ENCODE measurements at regions not wholly inside any gene's neighbourhood (a gene's known extent, or its start where the extent isn't known, plus 50 kb on each side); places are given as distances from the start of the nearest gene placed in this dataset.

DNA sequence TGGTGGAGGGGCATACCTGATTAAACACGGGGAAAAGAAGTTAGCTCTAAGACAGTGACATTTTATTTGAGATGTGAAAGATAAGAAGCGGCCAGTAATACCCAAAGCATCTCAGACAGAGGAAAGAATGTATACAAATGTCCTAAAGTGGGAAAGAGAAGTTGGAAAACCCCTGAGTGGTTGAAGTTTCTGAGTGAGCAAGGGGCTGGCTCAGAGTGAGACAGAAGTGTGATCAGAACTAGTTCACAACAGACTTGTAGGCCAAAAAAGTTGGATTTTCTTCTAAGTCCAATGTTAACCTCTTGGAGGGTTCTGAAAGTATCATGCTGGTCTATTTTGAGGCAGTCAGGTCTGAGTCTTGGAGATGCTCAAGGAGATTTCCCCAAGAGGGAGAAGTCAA lies 608.7 kb downstream of the SOX6 start:
- Mint-ChIP-seq H3K36me3 (no peaks in the 10 kb centered on the region), H3K9me3 (peaks cover 4 to 7% of the 10 kb centered on the region in 2 donors), H3K27ac (no peak overlapping the region), H3K4me1 (no peaks in the 10 kb centered on the region), H3K4me3 (no peak overlapping the region), H3K27me3 (ENCODE audit: low read depth in 2 of 2) (peaks cover 0 to 2% of the 10 kb centered on the region in 2 donors)
- no peaks in the 10 kb centered on the region for H3K9me3 ChIP-seq (ENCODE audit: control insufficient read depth, insufficient read depth, low read length)
- no peak overlapping the region for H3K27ac ChIP-seq (ENCODE audit: low read length)
- WGBS (ENCODE audit: insufficient coverage): 82% methylated on average over 2 of the region's 2 CpGs
- H3K4me3 ChIP-seq (ENCODE audit: low read length): no peak overlapping the region
- no peak for DNase-seq
- ATAC-seq: no peak
- H3K36me3 ChIP-seq (ENCODE audit: control insufficient read depth, insufficient read depth, low read length): no peaks in the 10 kb centered on the region
- TF ChIP-seq CTCF (IDR thresholded peaks at IDR 0.05): no peak
- intact Hi-C loops (cut with micrococcal nuclease): no loop called here
- no peaks in the 10 kb centered on the region for H3K4me1 ChIP-seq (ENCODE audit: control insufficient read depth, insufficient read depth, low read length)
- no peaks in the 10 kb centered on the region for H3K27me3 ChIP-seq (ENCODE audit: control insufficient read depth, insufficient read depth, low read length)

GRCh38 chr11:15748132-15748531 lies 608.2 kb downstream of the SOX6 start:
- no peak overlapping the region for H3K4me3 Mint-ChIP-seq

GRCh38 chr11:15748741-15749140 lies 607.6 kb downstream of the SOX6 start:
- ATAC-seq: no peak
- H3K4me1 Mint-ChIP-seq: no peaks in the 10 kb centered on the region
- H3K9me3 Mint-ChIP-seq: peaks cover 4 to 7% of the 10 kb centered on the region in 2 donors
- H3K4me3 Mint-ChIP-seq: no peak overlapping the region
- H3K27me3 Mint-ChIP-seq (ENCODE audit: low read depth in 2 of 2): peaks cover 0 to 2% of the 10 kb centered on the region in 2 donors
- Histone ChIP-seq H3K9me3 (ENCODE audit: control insufficient read depth, insufficient read depth, low read length) (no peaks in the 10 kb centered on the region), H3K27ac (ENCODE audit: low read length) (no peak overlapping the region), H3K4me3 (ENCODE audit: low read length) (no peak overlapping the region), H3K27me3 (ENCODE audit: control insufficient read depth, insufficient read depth, low read length) (no peaks in the 10 kb centered on the region), H3K36me3 (ENCODE audit: control insufficient read depth, insufficient read depth, low read length) (no peaks in the 10 kb centered on the region), H3K4me1 (ENCODE audit: control insufficient read depth, insufficient read depth, low read length) (no peaks in the 10 kb centered on the region)
- H3K27ac Mint-ChIP-seq: no peak overlapping the region
- H3K36me3 Mint-ChIP-seq: no peaks in the 10 kb centered on the region
- intact Hi-C loops (cut with micrococcal nuclease): no loop called here
- TF ChIP-seq CTCF (IDR thresholded peaks at IDR 0.05): no peak
- WGBS (ENCODE audit: insufficient coverage): 74% methylated on average over 2 of the region's 2 CpGs
- no peak for DNase-seq

More at GRCh38 chr11:15748132-15748531, 608.2 kb downstream of the SOX6 start:
- H3K27me3 ChIP-seq (ENCODE audit: control insufficient read depth, insufficient read depth, low read length): no peaks in the 10 kb centered on the region
- intact Hi-C loops (cut with micrococcal nuclease): no loop called here
- Mint-ChIP-seq H3K4me1 (no peaks in the 10 kb centered on the region), H3K27me3 (ENCODE audit: low read depth in 2 of 2) (peaks cover 0 to 2% of the 10 kb centered on the region in 2 donors), H3K9me3 (peaks cover 4 to 7% of the 10 kb centered on the region in 2 donors), H3K36me3 (no peaks in the 10 kb centered on the region), H3K27ac (no peak overlapping the region)
- ATAC-seq: no peak
- no peak overlapping the region for H3K27ac ChIP-seq (ENCODE audit: low read length)
- no peak overlapping the region for H3K4me3 ChIP-seq (ENCODE audit: low read length)
- no peaks in the 10 kb centered on the region for H3K4me1 ChIP-seq (ENCODE audit: control insufficient read depth, insufficient read depth, low read length)
- H3K36me3 ChIP-seq (ENCODE audit: control insufficient read depth, insufficient read depth, low read length): no peaks in the 10 kb centered on the region
- DNase-seq: no peak
- H3K9me3 ChIP-seq (ENCODE audit: control insufficient read depth, insufficient read depth, low read length): no peaks in the 10 kb centered on the region
- TF ChIP-seq CTCF (IDR thresholded peaks at IDR 0.05): no peak

DNA sequence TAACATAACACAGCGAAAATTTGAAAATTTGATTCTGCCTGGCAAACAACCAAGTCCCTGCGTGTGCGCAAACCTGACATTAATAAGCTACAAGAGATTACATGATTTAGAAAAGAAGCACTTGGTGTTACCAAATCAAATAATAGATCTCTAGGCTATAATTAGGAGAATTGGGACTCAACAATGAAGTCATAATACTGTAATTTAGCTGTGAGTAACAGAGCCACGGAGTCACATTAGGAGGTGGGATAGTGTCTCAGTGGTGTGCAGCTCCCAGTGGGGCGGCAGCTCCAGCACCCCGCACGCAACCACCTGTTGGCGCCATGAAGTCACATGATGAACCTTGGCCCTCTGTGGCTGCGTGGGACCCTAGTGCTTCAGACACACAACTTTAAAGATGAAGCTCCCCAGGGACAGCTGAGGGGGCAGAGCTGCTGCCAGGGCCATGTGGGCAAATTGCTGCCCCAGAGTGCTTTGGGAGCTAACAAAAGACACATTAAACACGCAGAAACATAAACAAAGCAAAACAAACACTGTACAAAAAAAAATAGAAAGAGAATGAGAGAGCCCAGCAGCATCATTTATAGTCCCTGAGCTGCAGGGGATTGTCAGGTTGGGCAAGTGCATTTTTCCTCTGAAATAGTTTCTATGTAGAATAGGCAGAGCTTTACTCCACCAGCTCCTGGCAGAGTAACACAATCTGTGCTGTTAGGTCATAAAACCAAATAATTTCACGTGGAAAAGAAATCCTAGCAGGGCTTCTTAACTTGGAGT lies 605.6 kb downstream of the SOX6 start:
- no peaks in the 10 kb centered on the region for H3K27me3 ChIP-seq (ENCODE audit: control insufficient read depth, insufficient read depth, low read length)
- Mint-ChIP-seq H3K27me3 (ENCODE audit: low read depth in 2 of 2) (no peaks in the 10 kb centered on the region), H3K27ac (no peak overlapping the region), H3K36me3 (no peaks in the 10 kb centered on the region), H3K4me1 (no peaks in the 10 kb centered on the region), H3K9me3 (peaks cover 3% of the 10 kb centered on the region in 2 donors), H3K4me3 (no peak overlapping the region)
- no peak overlapping the region for H3K27ac ChIP-seq (ENCODE audit: low read length)
- TF ChIP-seq CTCF (IDR thresholded peaks at IDR 0.05): no peak
- DNase-seq (no peak), ATAC-seq (no peak)
- H3K36me3 ChIP-seq (ENCODE audit: control insufficient read depth, insufficient read depth, low read length): no peaks in the 10 kb centered on the region
- intact Hi-C loops (cut with micrococcal nuclease): no loop called here
- WGBS (ENCODE audit: insufficient coverage): 81% methylated on average over 11 of the region's 11 CpGs
- H3K9me3 ChIP-seq (ENCODE audit: control insufficient read depth, insufficient read depth, low read length): no peaks in the 10 kb centered on the region
- no peak overlapping the region for H3K4me3 ChIP-seq (ENCODE audit: low read length)
- H3K4me1 ChIP-seq (ENCODE audit: control insufficient read depth, insufficient read depth, low read length): no peaks in the 10 kb centered on the region

Data from natural killer cell (primary cell).